NCI-H524 treated with DMSO at 0.1 percent for 48 hours (cell line): ENCODE measurements at regions not wholly inside any gene's neighbourhood (a gene's known extent, or its start where the extent isn't known, plus 50 kb on each side); places are given as distances from the start of the nearest gene placed in this dataset.
"Not testable (repeated sequence)": the region's sequence is repeated elsewhere in the genome, so short reads cannot be mapped to it uniquely, and the experiment has no call there.

Source experiments
- DNase-seq: peaks from one replicate; lab custom pipeline; 2025; lab: John Stamatoyannopoulos, UW

DNA sequence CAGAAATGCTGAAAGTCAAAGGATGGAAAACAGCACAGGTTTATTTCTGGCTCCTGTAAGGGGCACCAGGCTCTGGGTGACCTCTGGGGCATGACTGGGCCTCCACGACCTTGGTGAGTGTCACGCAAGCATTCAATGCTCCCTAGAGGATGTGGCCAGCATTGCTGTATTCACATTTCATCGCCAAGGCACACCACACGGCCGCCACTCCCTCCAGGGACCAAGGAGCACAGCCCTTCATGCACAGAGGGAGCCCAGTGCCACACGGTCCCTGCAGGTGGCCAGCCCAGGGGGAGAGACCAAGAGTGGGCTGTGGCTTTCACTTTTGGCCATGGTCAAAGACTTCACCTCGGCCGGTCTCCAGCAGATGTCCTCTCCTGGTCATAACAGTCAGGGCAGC lies 137.4 kb upstream of the TNRC6C start:
- DNase-seq: peak; percentile 41

DNA sequence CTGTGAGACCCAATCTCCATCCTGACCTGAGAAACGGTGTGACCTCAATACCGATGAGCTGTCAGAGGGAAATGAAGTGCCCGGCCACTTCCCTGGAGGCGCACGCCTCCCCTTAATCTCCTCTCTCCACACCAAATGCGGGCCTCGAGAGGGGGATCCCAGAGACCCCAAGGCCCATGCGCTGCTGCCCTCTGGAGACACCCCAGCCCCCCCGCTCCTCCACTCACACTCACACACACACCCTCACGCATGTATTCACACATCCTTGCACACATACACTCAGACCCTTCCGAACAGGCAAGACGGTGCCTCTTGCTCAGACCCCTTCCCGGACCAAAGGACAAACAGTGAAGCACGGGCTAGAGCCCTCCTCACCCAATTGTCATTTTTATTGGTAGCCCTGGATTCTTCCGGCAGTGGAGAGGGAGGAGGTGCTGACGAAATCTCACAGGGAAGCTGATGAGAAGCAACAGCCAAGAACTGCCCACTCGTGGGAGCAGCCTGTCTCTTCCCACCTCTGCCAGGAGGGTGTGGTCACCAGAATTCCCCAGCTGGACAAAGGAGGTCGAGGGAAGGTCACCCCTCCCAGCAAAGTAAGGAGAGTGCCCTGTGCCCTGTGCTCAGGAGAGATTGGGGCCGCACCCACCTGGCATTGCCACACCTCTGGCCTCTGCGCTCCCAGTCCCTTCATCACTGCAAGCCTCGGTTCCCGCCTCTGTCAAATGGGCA lies 136.0 kb upstream of the TNRC6C start:
- no peak for DNase-seq

DNA sequence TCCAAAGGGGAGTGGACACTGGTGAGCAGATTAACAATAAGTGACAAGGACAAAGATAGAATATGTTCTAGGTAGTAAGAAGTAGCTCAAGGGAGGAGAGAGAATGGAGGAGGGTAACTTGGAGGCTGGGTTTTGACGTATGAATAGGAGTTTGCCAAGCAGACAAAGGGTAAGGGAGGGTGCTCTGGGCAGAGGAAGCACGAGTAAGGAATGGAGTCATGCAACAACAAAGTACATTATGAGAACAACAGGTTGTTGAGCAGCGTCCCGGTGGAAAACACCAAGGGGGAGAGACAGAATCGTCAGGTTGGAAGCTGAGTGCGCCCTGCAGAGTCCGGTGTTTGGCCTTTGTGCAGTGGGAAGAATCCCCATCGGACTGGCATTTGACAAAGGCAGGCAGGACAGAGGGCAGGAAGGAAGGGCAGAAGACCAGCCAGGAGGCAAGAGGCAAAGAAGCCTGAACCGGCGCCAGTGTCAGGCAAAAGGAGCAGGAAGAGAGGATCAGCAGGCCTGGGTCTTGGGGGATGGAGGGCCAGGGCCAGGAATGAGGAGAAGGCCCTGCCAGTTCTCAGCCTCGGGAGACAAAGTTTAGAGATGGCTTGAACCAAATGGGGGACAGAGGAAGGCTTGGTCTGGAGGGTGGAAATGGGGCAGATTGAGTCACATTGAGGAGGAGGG lies 134.3 kb upstream of the TNRC6C start:
- DNase-seq: no peak

DNA sequence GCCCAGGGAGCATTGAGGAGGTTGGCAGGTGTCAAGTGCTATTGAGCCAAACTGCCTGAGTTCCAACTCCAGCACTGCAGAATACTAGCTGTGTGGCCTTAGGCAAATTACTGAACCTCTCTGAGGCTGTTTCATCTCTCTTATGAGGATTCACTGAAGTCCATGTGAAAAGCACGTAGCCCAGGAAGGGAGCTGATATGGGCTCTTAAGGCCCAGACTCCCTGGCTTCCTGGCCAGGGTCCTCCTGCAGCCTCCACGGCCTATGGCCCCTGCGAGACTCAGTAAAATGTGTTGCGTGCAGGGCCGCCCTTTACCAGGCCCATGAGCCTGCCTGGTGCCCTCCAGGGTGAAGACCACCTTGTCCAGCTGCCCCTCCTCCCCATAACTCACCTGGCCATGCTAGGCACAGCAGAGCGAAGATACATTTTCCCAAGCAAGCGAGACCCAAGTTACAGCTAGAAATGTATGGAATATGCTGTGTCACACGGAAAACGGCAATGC lies 133.7 kb upstream of the TNRC6C start:
- no peak for DNase-seq

DNA sequence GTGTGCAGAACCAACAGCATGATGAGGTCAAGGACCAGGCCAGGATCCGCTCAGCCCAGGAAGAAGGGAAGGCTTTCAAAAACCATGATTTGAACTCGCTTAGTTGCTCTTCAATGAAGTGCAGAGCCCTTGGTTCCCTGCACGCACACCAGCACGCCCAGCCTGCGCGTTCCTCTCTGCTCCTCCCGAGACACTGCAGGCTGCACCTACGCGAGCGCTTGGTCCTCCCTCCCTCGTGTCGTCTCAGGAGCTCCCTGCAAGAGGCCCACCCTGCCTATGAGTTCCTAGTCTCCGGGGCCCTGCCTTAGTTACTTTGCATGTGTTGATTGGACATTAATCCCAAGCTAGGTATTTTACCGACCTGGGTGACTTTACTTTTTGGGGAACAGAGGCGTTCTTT lies 132.9 kb upstream of the TNRC6C start:
- DNase-seq: no peak

DNA sequence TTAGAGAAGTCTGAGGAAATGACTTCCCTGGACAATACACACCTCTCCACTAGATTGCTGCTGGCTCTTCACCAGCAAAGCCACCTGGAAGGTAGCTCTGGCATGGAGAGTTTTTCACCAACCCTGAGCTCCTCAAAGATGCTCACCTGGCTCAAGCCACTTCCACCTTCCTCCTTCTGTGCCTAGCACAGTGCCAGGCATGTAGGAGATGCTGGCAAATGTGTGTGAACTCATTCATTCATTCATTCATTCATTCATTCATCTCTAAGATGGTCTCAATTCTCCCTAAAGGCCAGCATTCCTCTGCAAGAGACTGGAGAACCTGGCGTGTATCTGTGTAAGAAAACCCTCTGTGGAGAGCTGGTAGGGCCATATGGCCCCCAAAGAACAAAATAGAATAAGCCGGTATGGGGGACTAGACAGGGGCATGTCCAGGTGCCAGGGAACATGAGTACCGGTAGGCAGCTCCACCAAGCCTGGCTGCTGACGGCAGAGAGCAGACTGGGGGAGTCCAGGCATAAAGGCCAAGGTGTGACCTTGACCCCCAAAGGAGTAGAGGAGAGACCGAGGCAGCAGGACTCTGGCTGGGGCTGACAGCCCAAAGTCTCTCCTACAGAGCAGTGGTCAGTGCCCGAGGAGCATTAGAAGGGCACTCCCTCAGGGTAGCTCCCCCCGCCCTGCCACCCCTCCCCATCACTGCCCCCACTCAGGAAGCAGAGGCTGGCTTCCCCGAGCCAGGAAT lies 132.2 kb upstream of the TNRC6C start:
- DNase-seq: no peak

DNA sequence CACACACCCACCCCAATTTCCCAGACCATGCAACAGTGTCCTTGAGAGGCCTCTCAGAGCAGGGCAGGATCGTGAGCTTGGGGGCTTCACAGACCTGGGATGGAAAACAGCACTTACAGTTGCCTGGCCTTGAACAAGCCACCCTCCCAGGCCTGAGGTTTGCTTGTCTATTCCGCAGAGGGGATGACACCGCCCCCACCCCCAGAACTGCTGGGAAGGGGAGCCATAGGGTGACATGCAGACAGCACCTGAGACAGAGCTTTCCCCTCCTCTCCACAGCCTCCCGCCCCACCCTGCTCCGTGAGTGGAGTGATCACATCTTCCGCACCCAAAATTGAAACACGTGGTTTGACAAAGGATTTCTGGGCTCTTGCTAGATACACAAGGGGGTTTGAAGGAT lies 131.5 kb upstream of the TNRC6C start:
- DNase-seq: no peak

DNA sequence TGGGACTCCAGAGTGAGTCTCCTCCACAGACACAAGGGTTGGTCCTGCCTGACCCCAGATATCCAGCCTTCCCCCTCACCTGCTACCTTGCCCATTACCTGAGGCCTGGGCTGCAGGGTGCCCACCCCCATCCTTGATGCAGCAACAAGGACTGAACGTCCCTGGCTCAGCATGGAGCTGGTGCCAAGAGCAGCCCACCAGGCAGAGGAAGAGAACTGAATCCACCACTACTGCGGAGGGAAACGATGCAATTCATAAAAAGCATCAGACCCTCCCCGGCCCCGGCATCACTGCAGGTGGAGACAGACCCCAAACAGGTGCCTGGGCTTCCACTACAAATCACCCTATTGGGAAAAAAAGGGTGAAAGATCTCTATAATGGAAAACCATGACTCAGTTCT lies 131.0 kb upstream of the TNRC6C start:
- no peak for DNase-seq

DNA sequence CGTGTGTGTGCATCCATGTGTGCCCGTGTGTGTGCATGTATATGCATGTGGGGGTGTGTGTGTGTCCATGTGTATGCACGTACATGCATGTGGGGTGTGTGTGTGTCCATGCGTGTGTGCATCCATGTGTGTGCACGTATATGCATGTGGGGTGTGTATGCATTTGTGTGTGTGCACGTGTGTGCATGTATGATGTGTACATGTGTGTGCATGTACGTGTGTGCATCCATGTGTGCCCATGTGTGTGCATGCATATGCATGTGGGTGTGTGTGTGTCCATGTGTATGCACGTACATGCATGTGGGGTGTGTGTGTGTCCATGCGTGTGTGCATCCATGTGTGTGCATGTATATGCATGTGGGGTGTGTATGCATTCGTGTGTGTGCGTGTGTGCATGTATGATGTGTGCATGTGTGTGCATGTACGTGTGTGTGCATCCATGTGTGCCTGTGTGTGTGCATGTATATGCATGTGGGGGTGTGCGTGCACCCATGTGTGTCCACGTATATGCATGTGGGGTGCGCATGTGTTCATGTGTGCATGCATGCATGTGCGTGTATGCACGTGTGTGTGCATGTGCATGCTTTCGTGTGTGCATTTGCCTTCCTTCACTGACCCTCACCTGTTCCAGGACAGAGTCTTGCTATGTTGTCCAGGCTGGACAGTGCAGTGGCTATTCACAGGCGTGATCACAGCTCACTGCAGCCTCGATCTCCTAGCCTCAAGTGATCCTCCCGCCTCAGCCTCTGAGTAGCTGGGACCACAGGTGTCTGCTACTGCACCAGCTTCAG lies 129.6 kb upstream of the TNRC6C start:
- no peak for DNase-seq

DNA sequence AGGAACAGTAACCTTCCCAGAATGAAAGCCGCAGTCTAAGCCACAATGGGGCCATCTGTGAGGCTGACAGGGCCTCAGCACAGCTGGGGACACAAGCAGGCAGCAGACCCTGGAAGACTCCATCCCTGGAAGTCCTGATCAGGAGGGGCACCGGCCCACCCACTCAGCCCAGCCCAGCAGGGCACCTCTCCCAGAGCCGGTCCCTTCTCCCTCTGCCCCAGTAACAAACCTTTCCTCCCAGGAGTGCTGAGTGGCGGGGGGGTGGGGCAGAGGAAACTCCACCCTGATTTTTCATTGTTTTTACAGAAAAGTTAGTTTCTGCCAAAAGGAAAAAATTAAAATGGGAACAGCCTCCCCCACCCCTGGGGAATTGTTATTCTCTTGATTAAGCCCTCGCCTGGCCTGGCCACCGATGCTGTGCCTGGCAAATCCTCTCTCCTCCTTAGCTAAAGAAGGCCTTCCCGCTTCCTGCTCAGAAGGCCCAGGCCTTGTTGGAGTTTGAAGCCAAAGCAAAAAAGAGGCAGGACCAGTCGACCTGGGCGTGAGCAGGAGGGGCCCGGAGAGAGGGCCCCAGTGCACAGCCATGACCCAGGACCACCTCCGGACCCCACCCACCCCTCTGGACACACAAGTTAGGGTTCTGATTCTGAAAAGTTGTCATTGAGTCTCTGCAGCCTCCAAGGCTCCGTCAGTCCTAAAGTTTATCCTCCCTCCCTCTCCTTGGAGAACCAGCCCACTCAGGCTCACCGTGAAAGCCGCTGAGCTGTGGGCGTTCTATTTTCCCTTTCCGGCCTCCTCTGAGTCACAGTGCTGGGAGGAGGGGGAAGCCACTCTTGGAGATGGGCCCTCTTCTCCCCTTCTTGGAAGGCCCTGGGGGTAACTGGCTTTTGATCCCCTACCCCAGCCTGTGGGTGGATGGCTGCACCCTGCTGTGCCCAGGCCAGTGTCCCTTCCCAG lies 128.4 kb upstream of the TNRC6C start:
- no peak for DNase-seq

DNA sequence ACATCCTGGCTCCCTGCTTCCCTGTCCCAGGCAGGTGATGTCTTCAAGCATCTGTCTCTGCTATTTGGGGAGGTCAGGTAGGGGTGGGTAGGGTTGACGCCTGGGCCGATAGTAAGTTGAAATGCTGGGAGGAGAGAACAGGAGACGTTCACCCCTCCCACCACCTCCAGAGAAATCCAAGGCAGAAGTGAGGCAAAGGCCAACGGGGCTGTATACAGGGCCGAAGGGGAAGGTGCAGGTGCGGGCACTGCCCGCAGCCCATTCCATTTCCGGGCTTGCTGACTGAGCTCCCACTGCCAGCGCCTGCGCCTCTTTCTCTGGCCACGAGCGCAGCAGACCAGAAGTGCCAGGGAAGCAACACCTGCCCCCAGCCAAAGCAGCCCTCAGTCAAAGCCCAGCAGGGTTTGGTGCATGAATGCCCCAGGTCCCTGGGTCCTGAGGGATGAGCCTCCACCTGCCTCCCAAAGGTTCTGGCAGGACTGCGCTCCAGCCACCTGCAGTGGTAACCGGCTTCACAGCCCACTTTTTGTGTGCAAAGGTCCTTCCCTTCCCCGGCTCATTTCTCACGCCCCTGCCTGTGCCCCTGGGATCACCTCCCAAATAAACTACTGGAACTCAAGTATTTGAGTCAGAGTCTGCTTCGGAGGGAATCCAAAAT lies 127.6 kb upstream of the TNRC6C start:
- no peak for DNase-seq

DNA sequence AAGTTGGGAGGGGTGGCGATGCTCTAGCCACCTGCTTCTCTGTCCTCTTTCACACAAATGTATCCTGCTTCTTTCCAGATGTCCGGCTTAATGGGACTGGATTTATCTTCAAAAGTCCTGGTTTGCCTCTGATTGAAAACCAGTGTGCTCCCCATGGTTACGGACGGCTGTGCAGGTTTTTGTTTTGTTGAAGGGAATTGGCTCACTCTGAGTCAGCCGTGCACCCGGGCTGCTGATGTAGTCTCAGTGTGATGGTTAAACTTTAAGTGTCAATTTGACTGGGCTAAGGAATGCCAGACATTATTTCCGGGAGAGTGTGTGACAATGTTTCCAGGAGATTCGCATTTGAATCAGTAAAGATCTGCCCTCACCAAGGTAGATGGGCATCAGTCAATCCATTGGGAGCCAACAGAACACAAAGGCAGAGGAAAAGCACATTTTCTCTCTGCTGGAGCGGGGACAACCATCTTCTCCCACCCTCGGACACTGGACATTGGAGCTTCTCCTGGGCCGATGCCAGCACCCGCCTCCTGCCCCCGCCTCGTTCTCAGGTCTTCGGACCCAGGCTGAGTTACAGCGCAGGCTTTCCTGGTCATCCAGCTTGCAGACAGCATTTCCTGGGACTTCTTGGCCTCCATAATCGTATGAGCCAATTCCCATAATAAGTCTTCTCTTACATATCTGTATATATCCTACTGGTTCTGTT lies 126.9 kb upstream of the TNRC6C start:
- no peak for DNase-seq

DNA sequence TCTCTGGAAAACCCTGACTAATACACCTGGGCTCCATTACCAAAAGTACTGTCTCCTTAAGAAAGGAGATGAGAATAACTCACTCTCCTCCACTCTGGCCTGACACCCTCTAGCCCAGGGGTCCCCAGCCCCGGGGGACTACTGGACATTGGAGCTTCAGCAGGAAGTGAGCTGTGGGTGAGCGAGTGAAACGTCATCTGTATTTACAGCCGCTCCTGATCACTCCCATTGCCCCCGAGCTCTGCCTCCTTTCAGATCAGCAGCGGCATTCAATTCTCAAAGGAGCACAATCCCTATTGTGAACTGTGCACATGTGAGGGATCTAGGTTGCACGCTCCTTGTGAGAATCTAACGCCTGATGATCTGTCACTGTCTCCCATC lies 126.3 kb upstream of the TNRC6C start:
- no peak for DNase-seq

DNA sequence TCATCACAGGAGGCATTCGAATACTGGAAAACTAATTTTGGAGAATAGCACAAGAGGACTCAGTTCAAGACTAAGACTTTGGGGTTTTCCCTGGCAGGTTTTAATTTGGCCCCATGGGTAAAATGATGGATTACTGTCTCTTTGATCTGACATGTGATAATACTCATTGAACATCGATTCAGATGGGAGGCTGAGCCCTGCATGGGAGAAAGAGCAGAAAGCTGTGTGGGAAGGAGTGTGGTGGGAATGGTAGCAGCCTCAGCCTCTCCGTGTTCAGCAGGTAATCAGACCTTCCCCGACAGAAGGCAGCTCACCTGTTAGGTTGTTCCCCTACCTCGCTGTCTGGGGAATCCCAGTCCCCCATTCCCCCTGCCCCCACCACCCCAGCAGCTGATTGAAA lies 124.7 kb upstream of the TNRC6C start:
- DNase-seq: no peak

DNA sequence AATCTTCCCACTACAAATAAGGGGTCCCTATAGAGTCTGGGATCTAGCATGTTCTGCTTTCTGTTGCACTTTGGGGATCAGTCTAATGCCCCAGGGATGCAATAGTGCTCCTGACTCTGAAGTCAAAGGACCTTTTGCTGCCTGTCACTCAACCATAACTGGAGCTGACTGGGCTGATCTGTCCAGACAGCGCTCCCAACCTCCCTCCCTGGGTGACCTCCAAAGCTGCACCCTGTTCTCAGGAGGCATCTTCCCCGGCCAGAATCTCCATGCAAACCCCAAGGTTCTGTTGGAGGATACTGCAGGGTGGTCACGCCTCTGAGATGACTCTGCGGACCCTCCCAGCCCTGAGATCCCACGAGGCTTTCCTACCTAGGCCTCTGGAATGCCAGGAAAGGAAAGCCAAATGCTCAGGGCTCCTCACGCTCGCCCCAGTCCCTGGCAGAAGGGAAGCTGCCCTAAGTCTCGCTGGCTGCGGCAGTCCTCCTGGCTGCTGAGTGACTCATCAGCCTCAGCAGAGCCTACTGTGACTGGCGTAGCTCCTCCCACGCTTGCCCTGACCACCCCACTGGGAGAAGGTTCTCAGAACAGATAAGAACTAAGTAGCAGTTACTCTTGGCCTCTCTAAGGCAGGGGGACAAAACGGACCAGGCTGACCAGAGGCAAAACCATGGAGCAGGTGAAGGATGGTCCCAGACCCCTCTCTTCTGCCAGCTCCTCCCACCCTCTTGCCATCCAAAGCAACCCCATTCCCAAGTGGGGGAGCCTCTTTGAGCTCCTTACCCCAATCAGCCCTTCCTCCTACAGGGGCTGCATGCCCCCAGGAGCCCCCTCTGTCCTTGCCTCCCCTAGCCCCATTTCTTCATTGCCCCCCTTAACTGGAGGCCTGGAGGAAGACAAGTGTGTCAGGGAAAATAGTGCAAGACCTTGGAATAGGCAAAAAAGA lies 124.1 kb upstream of the TNRC6C start:
- DNase-seq: no peak

DNA sequence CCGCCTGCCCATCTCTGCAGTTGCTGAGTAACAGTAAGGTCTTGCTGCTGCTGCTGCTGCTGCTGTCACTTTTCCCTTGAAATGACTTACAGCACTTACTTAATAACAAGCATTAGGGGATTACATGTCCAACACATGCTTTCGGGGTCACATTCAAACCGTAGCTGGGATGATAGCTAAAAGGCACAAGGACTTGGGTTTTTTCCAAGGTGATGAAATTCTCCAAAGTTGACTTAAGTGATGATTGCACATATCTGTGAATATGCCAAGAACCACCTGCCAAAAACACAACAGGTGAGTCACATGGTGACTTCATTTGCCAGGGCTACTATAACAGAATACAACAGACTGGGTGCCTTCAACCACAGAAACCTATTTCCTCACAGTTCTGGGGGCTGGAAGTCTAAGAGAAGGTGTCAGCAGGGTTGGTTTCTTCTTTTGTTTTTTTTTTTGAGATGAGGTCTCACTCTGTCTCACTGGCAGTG lies 121.9 kb upstream of the TNRC6C start:
- DNase-seq: no peak

DNA sequence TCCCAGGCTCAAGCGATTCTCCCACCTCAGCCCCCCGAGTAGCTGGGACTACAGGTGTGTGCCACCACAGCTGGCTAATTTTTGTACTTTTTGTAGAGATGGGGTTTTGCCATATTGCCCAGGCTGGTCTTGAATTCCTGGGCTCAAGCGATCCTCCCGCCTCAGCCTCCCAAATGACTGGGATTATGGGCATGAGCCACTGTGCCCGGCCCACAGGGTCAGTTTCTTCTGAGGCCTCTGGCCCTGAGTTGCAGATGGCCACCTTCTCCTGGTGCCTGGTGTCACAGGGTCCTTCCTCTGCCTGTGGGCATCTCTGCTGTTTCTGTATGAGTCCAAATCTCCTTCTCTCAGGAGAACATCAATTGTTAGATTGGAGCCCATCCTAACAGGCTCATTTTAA lies 121.4 kb upstream of the TNRC6C start:
- not testable (repeated sequence) for DNase-seq

DNA sequence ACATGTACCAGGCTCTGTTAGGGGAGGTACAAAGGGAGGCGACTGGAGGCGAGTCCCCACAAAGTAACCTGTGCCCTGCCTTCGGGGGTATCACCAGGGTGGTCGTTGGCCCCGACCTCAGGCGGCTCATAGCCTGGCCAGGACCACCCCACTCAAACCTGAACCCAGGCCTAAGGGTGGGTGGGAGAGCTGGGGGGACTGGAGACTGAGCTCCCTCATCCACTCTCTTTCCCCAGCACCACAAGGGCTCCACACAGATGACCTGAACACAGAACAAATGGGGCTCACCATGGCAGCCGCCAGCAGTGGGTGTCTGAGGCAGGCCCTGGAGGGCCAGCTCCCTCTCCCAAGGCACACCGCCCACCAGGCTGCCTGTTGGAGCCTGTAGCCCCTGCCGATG lies 120.6 kb upstream of the TNRC6C start:
- no peak for DNase-seq
